ENCODE measurements at regions not wholly inside any gene's neighbourhood (a gene's known extent, or its start where the extent isn't known, plus 50 kb on each side); places are given as distances from the start of the nearest gene placed in this dataset.
"Not testable (repeated sequence)": the region's sequence is repeated elsewhere in the genome, so short reads cannot be mapped to it uniquely, and the experiment has no call there.

DNA sequence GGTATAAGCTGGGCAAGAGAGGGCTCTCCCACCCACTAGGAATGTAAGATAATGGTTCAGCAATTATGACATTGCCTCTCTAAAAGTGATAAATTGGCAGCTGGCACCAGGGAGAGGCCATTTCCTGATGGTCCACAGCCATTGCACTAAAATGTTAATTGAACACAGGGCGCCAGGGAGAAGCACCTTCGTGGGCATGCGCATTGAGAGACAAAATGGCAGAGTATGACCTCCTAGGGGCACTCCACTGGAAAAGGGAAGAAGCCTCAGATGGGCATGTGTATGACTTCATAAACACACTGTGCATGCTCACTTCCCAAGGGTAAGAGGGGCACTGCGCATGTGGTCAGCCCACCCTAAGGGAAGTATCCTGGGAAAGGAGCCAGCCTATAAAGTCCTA, 419.2 kb downstream of the AGTPBP1 start:
- no peak for DNase-seq

DNA sequence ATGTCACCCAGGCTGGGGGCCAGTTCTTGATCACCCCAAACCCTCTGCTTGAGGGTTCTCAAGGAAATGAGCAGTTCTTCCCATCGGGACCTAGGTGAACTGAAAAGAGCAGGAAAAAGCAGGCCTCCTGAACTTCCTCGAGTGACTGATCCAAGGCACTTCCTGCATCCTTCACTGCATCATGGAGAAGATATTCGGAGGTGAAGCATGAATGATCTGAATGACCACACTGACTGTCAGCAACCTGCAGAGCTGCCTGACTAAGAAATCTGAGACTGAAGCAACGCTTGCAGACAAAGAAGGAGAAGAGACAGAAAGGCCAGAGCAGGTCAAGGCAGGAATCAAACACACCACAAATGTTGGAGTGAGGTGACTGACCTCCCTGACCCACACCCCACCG, 420.2 kb downstream of the AGTPBP1 start:
- DNase-seq: no peak

DNA sequence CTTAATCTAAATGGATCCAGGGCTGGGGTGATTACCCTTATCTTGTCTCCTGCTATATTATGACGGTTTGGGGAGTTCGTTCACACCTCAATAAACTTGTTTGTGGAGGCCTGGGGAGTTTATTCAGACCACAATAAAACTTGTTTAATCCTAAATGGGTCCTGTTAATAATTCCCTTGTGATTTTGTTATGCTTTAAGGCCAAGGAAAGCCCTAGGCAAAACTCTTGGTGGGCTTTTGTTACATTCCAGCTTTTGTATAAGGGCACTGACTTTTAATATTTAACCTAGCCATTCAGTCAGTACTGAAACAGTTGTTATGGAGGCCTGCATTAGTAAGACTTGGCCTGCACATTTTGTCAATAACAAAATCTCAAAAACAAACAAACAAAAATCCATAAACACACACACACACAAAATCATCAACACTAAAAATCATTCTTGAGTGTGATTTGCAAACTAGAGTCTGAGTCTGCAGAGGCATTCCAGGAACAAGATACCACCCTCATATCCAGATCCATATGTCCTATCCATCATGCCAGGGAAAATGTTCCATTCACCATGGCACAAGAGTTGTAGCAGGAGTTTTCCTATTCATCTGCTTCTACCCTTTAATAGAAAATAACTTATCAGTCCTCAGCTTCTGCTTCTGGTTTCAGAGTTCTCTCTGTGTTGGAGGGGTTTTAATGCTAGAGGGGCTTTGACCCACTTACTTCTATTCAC, 421.7 kb downstream of the AGTPBP1 start:
- no peak for DNase-seq

DNA sequence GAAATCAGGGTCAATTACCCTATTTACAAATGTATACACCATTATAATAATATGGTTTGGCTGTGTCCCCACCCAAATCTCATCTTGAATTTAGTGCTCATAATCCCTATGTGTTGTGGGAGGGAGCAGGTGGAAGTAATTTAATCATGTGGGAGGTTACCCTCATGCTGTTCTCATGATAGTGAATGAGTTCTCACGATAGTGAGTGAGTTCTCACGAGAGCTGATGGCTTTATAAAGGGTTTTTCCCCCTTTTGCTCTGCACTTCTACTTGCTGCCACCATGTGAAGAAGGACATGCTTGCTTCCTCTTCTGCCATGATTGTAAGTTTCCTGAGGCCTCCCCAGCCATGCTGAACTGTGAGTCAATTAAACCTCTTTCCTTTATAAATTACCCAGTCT, 426.2 kb downstream of the AGTPBP1 start:
- DNase-seq: not testable (repeated sequence)

DNA sequence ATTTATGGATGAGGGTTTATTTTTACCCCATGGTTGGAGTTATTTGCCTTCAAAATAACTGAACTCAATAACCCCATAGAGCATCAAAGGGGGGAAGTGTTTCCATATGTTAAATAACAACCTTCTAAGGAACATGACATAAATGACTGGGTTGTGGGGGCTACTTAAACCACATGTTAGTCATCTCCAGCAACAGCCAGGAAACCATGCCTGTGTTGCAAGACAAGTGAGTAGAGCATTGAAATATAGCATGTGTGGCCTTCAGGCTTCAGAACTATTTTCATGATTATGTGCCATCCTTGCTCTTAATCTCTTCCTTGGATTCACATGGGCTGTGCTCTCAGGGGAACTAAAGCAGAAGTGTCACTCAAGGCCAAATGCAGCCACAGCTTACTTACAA, 431.2 kb downstream of the AGTPBP1 start:
- DNase-seq: no peak

DNA sequence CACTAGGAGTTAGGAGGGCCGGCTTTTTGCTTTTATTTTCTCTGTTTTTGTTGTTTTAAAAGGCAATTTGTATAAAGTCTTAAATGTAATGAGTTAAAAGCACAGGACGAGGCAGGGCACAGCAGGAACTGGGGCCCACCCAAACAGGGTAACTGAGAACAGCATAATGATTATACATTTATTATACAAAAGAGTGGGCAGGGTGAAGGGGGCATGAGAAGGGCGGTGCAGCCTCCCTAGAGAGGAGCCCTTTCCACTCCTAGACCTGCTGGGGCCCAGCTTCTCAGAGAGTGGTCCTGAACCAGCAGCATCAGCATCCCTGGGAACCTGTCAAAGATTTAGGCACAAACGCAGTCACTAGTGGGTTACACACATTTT, 438.0 kb downstream of the AGTPBP1 start:
- no peak for DNase-seq

DNA sequence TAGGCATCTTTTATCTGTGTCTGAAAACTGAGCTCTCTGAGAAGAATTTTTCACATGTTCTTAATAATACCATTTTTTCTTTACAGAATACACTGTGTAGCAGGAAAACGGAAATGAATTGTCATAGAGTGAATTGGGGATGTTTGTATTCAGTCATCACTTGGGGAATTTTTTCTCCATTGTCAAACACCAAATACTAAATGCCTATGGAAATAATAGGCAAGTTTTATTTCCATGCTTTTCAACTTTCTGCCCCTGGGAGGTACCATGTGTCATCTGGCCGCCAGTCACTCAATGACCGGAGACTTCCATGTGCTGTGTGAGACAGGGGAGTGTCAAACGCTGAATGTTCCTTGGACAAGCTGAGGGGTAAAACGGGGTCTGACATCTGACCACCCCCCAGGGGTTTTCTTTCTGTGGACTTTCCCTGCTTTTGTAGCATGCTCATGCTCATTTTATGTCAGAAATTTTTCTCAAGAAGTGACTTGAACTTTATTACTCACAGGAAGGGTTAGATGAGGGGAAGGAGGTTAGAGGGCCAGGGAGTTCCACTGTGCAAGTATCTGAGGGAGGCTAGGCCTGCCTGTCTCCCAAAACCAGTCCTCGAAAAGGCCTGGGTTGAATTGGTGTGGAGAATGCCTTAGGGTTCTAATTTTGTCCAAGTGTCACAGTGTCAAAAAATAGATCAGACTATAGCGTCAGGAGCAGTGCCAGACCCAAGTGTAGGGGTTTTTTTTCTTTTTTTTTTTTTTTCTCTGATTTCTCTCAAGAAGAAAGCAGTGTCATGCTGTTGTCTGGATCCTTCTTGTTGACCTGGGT, 438.6 kb downstream of the AGTPBP1 start:
- no peak for DNase-seq

DNA sequence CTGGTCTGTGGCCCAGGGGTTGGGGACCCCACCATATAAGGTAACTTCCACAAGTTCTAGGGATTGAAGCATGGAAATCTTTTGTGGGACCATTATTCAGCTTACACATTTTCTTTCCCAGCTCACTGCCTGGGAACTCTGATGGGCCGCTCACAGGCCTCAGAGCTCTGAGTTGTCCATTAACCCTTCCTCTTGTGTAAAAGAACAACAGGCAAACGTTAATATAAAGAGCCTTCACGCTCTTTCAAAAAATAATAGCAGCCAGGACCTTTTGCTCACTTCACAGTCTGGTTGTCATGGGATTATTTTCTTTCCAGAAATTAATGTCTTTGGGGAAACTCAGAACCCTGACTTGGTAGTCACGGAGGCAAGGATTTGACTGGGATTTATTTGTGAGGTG, 443.3 kb downstream of the AGTPBP1 start:
- no peak for DNase-seq

DNA sequence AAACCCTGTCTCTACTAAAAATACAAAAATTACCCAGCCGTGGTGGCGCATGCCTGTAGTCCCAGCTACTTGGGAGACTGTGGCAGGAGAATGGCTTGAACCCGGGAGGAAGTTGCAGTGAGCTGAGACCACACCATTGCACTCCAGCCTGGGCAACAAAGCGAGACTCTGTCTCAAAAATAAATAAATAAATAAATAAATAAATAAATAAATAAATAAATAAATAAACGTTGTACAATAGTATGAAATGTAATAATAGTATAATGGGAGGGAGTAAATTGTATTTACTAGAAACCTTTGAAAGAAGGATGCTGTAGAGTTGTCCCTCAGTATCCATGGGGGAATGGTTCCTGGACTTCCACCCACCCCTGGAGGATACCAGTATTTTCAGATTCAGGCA, 446.5 kb downstream of the AGTPBP1 start:
- not testable (repeated sequence) for DNase-seq

DNA sequence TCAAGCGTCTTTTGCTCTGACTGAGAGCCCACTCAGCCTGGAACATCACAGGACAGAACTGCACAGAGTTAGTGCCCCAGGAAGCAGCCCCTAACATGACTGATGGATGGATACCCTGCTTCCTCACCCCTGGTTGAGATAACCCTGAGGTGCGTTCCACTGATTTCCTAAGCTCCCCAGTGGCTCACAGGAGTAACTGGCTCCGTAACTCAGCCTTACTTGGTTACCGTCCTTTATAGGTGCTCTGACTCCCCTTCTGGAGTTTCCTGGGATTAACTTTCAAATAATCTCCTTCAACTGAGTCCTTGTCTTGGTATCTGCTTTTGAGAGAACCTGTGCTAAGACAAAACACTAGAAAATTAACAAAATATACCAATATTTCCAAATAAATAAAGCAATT, 449.5 kb downstream of the AGTPBP1 start:
- DNase-seq: no peak

DNA sequence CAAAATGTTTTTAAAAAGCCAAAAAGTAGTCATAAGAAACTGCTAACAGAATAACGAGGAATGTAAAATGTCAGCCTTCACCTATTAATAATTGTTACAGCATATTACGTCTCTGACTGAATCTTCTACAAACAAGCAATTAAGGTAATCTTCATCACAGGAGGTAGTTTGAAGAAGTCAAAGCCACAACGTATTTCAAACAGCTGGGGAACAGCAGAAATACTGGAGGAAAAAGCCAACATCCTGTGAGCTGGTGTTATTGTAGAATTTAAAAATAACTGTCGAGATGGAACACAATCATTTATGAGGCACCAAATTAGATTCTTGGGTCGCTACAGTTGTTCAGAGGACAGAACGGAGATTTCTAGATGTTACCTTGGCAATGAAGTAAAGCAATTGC, 450.5 kb downstream of the AGTPBP1 start:
- no peak for DNase-seq

DNA sequence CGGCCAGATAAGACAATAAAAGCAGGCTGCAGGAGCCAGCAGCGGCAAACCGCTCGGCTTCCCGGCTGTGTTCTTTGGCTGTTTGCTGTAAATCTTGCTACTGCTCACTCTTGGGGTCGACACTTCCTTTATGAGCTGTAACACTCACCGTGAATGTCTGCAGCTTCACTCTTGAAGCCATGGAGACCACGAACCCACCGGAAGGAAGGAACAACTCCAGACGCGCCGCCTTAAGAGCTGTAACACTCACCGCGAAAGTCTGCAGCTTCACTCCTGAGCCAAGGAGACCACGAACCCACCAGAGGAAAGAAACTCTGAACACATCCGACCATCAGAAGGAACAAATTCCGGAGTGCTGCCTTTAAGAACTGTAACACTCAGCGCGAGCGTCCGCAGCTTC, 451.7 kb downstream of the AGTPBP1 start:
- DNase-seq: no peak

DNA sequence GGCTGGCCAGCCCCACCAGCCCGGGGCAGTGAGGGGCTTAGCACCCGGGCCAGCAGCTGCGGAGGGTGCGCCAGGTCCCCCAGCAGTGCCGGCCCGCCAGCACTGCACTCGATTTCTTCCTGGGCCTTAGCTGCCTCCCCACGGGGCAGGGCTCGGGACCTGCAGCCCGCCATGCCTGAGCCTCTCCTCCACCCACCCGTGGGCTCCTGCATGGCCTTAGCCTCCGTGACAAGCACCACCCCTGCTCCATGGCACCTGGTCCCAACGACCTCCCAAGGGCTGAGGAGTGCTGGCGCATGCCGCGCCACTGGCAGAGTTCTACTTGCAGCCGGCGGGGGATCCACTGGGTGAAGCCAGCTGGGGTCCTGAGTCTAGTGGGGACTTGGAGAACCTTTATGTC, 452.6 kb downstream of the AGTPBP1 start:
- no peak for DNase-seq

DNA sequence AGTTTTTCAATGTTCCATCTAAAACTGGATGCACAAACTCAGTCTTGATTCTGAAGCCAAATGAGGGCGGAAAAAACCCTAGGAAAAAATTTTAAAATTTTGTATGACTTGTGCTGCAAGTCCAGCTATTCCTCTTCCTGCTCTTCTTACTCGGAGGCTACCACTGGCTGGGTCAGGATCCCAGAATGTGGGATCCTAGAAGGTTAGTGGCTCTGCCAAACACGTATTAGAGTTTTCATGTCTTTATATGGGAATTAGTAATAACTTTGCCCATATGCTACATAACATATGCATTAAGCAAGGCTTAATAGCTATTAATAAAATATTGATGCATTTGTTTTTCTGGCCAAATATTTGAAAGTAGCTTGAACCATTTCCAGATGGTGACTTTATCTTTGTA, 458.3 kb downstream of the AGTPBP1 start:
- no peak for DNase-seq

DNA sequence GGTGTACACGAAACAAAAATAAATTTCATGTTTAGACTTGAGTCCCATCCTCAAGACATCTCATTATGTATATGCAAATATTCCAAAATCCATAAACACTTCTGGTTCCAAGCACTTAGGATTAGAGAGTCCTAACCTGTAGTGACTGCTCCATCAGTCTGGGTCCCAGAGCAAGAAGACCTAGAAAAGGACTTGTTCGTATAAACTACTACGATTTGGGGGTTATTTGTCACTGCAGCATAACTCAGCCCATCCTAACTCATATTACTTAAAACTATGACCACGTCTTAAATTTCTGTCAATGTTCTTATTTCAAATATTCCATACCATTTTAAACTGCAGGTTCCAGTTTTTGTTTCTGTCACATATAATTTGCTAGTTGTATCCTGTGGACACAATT, 463.0 kb downstream of the AGTPBP1 start:
- DNase-seq: no peak

DNA sequence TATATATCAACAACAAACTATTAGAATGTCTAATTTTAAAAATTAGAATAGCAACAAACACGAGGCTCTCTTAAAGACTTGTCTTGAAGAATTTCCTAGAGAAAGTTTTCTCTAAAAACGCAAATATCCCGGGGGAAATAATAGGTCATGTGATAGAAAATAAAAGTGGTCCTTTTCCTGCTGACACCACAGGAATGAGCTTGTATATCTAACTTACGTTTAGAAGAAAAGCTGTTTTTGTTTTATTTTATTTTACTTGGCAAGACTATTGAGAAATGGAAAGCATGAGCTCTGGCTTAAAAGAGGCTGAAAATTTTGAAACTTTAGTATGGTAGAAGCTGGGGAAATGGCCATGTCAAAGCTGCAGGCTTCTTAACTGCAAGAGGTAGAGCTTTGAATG, 465.0 kb downstream of the AGTPBP1 start:
- DNase-seq: no peak

DNA sequence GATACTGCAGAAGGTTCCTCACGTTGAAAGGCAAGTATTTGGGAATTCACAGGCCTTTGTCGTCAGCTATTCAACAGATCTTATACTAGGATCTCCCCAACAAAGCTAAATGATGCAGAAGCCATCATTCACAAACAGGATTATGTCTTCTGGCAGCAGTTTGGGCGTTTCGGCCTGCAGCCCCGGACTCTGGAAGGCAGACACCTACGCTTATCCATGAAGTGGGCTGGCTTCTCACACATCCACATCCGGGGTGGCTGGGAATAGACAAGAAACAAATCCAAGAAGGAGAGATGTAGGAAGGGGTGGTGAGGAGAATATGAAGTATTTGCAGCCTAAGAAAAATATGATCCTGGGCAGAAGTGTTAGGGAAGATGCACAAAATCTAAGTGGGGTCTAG, 471.9 kb downstream of the AGTPBP1 start:
- DNase-seq: no peak

DNA sequence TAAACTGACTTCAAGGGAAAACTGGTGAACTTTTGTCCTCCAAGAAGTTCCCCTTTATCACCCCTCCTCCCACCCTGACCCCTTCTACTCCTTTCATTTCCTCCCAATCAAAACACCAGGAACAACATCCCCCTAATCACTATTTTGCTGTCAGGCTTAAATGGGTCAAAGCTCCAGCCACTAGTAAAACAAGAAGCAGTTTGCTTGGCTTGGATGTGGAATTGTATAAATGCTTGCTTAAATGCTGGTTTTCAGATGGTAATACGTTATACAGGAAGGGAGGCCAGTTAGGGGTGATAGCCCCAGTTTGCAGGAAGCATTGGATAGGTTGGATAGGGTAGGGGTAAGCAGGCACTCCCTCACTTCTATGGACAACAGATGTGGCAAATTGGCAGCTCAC, 473.6 kb downstream of the AGTPBP1 start:
- no peak for DNase-seq

DNA sequence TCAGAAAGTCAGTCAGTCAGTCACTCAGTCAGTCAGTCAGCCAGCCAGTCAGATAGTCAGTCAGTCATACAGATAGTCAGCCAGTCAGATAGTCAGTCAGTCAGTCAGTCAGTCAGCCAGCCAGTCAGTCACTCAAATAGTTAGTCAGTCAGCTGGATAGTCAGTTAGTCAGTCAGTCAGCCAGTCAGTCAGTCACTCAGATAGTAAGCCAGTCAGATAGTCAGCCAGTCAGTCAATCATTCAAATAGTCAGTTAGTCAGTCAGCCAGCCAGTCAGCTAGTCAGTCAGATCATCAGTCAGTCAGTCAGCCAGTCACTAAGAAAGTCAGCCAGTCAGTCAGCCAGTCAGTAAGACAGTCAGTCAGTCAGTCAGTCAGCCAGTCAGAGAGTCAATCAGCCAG, 477.1 kb downstream of the AGTPBP1 start:
- no peak for DNase-seq

DNA sequence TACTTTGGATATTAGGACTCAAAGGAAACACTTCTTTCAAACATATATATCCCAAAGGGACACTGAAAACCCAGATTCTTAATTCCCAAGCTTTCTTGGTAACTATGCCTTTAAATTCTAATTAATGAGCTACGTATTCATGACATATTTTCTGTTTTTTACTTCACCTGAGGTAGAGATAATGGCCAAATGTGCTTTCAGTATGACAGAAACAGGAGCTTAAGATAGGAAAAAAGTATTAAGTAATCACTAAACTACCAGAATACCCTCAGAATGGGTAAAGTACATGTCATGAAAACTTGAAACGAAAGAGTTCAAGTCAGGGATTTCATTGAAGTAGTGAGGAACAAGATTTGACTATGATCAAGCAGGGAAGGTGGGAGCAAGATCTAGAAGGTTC, 478.5 kb downstream of the AGTPBP1 start:
- no peak for DNase-seq

DNA sequence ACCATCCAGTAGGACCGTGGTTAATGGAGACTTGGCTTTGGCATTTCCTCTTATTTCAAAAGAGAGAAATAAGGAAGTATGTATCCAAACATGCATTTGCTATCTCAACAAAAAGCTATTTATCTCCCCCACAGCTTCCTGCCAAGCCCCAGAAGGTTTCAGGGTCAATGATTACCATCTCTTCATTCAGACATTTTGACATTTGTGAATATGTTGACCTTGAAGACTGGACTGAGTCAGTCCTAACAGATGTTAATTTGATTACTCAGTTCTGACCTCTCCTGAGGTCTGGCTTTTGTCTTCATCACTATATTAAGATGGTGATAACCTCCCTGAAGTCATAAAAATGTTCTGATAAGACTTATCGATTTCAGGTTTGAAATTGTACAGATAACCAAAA, 479.4 kb downstream of the AGTPBP1 start:
- DNase-seq: no peak

DNA sequence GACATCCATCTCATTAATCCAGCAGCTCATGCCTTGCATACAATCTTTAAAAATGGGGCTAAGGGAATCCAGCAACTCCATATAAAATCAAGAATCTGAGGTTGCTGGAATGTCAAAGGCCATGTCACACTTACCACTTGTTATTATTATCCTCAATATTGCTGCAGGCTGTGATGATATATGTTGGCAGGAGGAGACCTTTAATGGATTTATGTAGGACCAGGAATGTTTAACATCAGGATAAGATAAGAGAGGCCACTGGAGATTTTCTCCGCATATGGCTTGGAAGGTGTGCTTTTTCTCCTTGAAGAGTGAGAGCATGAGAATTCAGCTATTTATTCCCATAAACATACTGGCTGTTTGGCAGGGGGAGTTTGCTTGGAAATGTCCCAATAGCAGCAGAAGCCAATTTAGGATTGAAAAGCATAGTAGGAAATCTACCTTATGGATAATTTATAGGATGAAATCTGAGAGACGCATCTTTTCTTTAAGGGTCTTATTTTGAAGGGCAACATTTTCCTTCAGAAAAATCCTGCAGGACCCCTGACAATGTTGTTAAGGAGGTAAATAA, 481.4 kb downstream of the AGTPBP1 start:
- DNase-seq: no peak

DNA sequence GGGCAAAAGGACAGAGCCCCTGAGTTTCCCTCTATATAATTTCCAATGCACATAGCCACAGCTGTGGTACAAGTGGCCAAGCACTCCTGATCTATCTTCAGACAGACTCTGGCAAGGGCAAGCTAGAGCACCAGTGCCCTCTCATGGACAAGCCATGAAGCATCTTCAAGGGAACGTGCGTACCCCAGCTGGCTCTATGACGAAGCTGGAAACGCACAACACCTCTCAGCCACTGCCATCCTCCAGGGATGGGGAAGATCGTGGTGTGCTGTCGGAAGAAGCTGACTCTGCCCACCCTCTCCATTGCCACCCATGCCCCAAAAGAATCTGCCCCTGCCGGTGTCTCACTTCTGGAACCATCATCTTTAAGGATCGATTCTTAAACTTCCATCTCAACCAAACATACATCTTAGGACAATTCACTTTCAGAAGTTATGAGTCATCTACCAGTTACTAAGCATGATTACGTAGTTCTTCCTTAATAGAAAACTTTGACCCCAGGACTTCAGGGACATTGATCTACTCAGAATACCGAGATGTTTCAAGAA, 482.9 kb downstream of the AGTPBP1 start:
- DNase-seq: peak; percentile 88

DNA sequence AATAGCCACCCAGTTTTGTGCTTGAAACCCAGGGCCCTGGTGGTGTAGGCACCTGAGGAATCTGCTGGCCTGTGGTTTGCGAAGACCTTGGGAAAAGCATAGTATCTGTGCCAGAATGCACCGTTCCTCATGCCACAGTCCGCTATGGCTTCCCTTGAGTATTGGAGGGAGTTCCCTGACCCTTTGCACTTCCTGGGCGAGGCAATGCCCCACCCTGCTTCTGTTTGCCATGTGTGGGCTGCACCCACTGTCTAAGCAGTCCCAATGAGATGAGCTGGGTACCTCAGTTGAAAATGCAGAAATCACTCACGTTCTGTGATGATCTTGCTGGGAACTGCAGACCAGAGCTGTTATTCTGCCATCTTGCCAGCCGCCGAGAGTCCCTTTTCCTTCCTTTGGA, 483.5 kb downstream of the AGTPBP1 start:
- no peak for DNase-seq

All from NCI-H1092 treated with DMSO at 0.1 percent for 48 hours (cell line).